HT1080 (cell line): ENCODE measurements at regions not wholly inside any gene's neighbourhood (a gene's known extent, or its start where the extent isn't known, plus 50 kb on each side); places are given as distances from the start of the nearest gene placed in this dataset.
"Not testable (repeated sequence)": the region's sequence is repeated elsewhere in the genome, so short reads cannot be mapped to it uniquely, and the experiment has no call there.

Experiments
- DNase-seq: peaks from one replicate; pipeline ENCODE4 v3.0.0-alpha.2; 2015; ENCODE audit warnings: low read depth

GRCh38 chr2:83002706-83003105, 1456.4 kb downstream of the SUCLG1 start:
- DNase-seq = no peak

GRCh38 chr2:82998781-82999180, 1460.3 kb downstream of the SUCLG1 start:
- no peak for DNase-seq

GRCh38 chr2:82996217-82996616, 1462.9 kb downstream of the SUCLG1 start:
- DNase-seq = no peak

DNA sequence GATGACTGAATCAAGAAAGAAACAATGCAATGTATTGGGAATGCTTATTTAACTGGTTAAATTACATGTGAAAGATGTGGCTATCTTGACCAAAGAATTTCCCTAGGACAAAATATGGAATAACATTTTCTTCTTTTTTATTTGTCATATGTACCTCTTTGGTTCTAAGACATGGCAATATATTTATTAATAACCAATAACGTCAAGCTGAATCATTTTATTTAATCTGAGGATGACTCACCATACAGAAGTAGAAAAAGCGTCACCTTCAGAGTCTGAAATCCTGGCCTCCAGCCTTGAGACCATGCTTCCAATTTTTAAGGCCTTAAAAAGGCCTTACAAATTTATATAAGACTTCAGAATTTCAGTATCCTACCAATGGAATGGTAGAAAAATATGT, 1464.9 kb downstream of the SUCLG1 start:
- no peak for DNase-seq

- DNase-seq = peak; percentile 42
These were observed 1465.5 kb downstream of the SUCLG1 start for GRCh38 chr2:82993609-82994008.

DNA sequence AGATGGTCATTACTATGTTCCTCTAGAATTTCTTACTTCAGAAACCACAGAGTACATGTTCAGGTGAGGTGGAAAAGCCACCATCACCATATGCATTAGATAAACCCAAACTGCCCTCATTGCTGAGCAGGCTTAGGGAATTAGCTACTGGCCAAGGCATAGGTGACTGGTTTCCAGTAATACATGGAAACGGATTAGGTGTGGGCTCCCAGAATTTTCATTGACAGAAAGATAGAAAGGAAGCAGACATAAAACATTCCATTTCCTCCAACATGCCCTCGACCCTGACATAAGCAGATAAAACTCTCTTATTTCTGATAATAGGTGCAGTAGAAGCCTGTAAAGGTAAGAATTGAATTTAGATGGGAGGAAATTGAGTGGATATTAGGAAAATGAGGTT, 1466.1 kb downstream of the SUCLG1 start:
- DNase-seq = no peak

DNA sequence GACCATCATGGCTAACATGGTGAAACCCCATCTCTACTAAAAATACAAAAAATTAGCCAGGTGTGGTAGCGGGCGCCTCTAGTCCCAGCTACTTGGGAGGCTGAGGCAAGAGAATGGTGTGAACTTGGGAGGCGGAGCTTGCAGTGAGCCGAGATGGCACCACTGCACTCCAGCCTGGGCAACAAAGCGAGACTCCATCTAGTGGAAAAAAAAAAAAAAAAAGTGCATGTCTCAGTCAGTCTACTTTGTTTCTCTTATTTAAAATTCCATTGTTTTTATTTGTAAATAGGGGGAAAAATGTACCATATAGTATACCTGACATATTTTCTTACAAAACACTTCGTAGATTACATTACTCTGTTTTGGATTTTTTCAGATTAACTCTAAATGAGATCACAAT, 1471.4 kb downstream of the SUCLG1 start:
- peak; percentile 4 for DNase-seq

DNA sequence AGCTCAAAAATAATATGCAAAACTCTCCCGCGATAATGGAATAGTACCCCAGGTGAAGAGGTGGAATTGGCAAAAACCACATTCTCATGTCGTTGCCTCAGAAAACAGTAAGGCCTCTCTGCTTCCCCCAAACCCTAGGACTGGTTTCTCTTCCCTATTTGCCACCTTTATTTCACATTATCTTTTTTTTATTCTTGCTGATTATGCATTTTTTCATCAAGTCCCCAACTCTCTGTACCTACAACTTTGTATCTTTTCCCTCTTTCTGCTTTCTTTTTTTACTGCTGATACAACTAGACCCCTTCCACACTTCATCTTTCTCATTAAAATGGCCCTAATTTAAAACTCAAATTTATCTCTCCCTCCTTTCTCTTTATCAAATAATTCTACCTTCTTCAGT, 1472.2 kb downstream of the SUCLG1 start:
- no peak for DNase-seq

DNA sequence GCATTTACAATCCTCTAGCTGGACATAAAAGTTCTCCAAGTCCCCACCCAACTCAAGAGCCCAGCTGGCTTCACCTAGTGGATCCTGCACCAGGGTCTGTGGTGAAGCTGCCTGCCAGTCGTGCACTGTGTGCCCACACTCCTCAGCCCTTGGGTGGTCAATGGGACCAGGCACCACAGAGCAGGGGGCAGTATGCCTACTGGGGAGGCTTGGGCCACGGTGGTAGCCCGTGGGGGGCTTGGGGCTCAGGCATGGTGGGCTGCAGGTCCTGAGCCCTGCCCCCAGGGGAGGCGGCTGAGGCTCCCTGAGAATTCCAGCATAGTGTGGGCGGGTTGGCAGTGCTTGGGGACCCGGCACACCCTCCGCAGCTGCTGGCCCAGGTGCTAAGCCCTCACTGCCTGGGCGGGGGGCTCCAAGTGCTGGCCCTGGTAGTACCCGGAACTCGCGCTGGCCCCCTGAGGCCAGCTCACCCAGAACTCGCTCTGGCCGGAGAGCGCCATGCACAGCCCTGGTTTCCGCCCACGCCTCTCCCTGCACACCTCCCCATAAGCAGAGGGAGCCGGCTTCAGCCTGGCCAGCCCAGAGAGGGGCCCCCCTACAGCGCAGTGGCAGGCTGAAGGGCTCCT, 1473.4 kb downstream of the SUCLG1 start:
- no peak for DNase-seq

GRCh38 chr2:82968358-82968757, 1490.7 kb downstream of the SUCLG1 start:
- no peak for DNase-seq

DNA sequence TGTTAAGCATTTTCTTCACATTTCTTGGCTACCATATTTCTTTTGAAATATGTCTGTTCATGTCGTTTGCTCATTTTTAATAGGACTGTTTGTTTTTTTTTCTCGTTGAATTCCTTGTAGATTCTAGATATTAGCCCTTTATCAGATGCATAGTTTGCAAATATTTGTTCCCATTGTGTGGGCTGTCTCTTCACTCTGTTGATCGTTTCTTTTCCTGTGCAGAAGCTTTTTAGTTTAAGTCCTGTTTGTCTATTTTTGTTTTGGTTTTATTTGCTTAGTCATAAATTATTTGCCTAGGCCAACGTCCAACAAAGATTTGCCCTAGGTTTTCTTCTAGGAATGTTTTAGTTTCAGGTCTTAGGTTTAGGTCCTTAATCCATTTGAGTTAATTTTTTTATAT, 1494.7 kb downstream of the SUCLG1 start:
- no peak for DNase-seq

- DNase-seq = no peak
These were observed 1499.4 kb downstream of the SUCLG1 start for GRCh38 chr2:82959727-82960126.

GRCh38 chr2:82954868-82955267, 1504.2 kb downstream of the SUCLG1 start:
- no peak for DNase-seq

- no peak for DNase-seq
These were observed 1519.9 kb downstream of the SUCLG1 start for GRCh38 chr2:82939211-82939610.

GRCh38 chr2:82938321-82938845, 1520.7 kb downstream of the SUCLG1 start:
- DNase-seq = not testable (repeated sequence)

- DNase-seq = no peak
These were observed 1545.5 kb downstream of the SUCLG1 start for GRCh38 chr2:82913566-82913965.

GRCh38 chr2:82896117-82896516, 1563.0 kb downstream of the SUCLG1 start:
- DNase-seq = no peak

- no peak for DNase-seq
These were observed 1565.9 kb downstream of the SUCLG1 start for GRCh38 chr2:82893190-82893589.

DNA sequence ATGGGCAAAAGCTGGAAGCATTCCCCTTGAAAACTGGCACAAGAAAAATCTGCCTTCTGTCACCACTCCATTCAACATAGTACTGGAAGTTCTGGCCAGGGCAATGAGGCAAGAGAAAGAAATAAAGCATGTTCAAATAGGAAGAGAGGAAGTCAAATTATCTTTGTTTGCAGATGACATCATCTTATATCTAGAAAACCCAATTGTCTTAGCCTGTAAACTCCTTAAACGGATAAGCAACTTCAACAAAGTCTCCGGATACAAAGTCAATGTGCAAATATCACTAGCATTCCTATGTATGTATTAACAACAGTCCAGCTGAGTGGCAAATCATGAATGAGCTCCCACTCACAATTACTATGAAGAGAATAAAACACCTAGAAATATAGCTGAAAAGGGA, 1579.3 kb downstream of the SUCLG1 start:
- DNase-seq = no peak

DNA sequence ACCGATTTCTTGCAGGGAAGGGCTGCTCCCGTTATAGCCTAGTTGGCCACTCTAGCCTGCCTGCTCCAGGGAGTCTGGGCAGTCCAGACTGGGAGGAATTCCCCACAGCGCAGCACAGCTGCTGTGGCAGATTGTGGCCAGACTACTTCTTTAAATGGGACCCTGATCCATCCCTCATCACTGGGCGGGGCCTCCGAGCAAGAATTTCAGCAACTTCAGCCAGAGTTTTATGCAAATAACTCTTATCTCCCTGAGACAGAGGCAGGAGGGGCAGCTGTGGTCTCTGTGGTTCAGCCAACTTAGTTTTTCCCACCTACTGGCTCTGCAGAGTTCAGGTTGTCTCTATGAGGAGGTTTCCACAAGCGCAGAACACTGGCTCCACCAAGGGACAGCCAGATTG, 1583.2 kb downstream of the SUCLG1 start:
- DNase-seq = peak; percentile 4

GRCh38 chr2:82857967-82858366, 1601.1 kb downstream of the SUCLG1 start:
- DNase-seq = no peak

DNA sequence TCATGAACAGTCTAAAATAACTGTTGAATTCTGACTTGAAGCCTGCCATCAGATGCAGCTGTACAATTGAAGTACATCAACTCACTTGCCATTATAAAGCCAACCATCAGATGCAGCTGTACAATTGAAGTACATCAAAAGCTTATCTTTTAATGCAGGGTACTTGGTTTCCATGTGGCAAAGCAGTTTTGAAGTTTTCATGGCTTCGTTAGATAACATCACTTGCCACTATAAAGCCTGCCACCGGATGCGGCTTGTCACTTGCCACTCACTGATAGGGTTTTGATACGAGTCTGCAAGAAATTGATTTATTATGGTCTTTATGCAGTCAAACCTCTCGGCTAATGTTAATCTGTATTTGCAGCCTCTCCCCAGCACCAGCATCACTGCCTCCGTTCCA, 1605.8 kb downstream of the SUCLG1 start:
- no peak for DNase-seq

DNA sequence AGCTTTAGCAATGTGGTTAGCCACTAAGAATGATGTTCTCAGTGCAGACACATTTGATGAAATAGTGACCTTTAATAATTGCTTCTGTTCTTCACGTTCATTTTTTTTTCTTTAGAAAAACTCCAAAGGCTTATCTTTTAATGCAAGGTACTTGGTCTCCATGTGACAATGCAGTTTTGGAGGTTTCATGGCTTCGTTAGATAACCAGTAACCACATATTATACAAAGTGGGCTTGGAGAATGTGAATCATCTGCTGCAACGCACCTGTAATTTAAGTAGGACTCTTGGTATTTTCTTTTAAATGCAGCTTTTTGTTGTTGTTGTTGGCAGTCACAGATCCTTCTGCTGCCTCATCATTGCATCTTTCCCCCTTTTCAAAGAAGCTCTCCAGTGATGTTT, 1606.3 kb downstream of the SUCLG1 start:
- DNase-seq = no peak

- DNase-seq = no peak
These were observed 1610.8 kb downstream of the SUCLG1 start for GRCh38 chr2:82848285-82848684.
